ENCODE measurements at regions not wholly inside any gene's neighbourhood (a gene's known extent, or its start where the extent isn't known, plus 50 kb on each side); places are given as distances from the start of the nearest gene placed in this dataset.

- TF ChIP-seq ZNF132 (tag by site-specific recombination; IDR thresholded peaks at IDR 0.05; ENCODE audit: borderline replicate concordance) (no peak), ZNF394 (tag by site-specific recombination; IDR thresholded peaks at IDR 0.05; ENCODE audit: borderline replicate concordance) (no peak), HOXA7 (CRISPR knock-in tag; IDR thresholded peaks at IDR 0.05; ENCODE audit: borderline replicate concordance) (no peak), ZNF121 (tag by site-specific recombination; IDR thresholded peaks at IDR 0.05) (no peak)
Measured at GRCh38 chr15:99492275-99492674, 73.5 kb upstream of the MEF2A start (continued).

DNA sequence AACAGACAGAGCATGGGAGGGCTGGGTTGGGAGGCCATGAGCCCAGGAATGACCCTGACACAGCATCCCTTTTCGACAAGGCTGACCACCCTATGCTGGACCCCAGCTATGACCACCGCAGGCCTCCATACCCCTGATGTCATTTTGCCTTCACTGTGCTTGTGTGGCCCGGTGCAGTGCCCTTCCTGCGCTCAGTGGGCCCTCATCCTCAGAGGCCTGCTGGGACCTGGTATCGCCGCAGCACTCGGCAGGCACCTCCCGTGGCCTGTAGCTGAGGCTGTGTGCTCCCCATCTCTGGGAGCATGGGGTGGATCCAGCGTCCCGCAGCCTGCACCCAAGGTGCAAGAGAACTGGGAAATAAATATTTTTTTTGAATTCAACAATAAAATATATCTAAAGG, 73.1 kb upstream of the MEF2A start:
- no peaks in the 10 kb centered on the region for H3K4me1 ChIP-seq (ENCODE audit: control insufficient read depth, insufficient read depth, low read length)
- POLR2A ChIA-PET: no interaction called here
- TF ChIP-seq ZNF266 (tag by site-specific recombination; IDR thresholded peaks at IDR 0.05; ENCODE audit: low read depth): no peak
- TF ChIP-seq, protein P1, sequence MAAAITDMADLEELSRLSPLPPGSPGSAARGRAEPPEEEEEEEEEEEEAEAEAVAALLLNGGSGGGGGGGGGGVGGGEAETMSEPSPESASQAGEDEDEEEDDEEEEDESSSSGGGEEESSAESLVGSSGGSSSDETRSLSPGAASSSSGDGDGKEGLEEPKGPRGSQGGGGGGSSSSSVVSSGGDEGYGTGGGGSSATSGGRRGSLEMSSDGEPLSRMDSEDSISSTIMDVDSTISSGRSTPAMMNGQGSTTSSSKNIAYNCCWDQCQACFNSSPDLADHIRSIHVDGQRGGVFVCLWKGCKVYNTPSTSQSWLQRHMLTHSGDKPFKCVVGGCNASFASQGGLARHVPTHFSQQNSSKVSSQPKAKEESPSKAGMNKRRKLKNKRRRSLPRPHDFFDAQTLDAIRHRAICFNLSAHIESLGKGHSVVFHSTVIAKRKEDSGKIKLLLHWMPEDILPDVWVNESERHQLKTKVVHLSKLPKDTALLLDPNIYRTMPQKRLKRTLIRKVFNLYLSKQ (tag by site-specific recombination; IDR thresholded peaks at IDR 0.05; ENCODE audit: borderline replicate concordance): no peak
- TF ChIP-seq, protein P2, sequence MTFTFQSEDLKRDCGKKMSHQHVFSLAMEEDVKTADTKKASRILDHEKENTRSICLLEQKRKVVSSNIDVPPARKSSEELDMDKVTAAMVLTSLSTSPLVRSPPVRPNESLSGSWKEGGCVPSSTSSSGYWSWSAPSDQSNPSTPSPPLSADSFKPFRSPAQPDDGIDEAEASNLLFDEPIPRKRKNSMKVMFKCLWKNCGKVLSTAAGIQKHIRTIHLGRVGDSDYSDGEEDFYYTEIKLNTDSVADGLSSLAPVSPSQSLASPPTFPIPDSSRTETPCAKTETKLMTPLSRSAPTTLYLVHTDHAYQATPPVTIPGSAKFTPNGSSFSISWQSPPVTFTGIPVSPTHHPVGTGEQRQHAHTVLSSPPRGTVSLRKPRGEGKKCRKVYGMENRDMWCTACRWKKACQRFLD (tag by site-specific recombination; IDR thresholded peaks at IDR 0.05): no peak
- no peak for TF ChIP-seq ZNF239 (tag by site-specific recombination; IDR thresholded peaks at IDR 0.05)
- no peak for TF ChIP-seq ZNF621 (tag by site-specific recombination; IDR thresholded peaks at IDR 0.05)
- no peak for TF ChIP-seq ZNF184 (tag by site-specific recombination; IDR thresholded peaks at IDR 0.05)
- TF ChIP-seq ZNF311 (tag by site-specific recombination; IDR thresholded peaks at IDR 0.05; ENCODE audit: borderline replicate concordance): no peak
- TF ChIP-seq SP2 (tag by site-specific recombination; IDR thresholded peaks at IDR 0.05): no peak
- TF ChIP-seq, protein P3, sequence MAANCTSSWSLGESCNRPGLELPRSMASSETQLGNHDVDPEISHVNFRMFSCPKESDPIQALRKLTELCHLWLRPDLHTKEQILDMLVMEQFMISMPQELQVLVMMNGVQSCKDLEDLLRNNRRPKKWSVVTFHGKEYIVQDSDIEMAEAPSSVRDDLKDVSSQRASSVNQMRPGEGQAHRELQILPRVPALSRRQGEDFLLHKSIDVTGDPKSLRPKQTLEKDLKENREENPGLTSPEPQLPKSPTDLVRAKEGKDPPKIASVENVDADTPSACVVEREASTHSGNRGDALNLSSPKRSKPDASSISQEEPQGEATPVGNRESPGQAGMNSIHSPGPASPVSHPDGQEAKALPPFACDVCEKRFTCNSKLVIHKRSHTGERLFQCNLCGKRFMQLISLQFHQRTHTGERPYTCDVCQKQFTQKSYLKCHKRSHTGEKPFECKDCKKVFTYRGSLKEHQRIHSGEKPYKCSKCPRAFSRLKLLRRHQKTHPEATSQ (tag by site-specific recombination; IDR thresholded peaks at IDR 0.05): no peak
- TF ChIP-seq, protein P4, sequence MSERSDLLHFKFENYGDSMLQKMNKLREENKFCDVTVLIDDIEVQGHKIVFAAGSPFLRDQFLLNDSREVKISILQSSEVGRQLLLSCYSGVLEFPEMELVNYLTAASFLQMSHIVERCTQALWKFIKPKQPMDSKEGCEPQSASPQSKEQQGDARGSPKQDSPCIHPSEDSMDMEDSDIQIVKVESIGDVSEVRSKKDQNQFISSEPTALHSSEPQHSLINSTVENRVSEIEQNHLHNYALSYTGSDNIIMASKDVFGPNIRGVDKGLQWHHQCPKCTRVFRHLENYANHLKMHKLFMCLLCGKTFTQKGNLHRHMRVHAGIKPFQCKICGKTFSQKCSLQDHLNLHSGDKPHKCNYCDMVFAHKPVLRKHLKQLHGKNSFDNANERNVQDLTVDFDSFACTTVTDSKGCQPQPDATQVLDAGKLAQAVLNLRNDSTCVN (tag by site-specific recombination; optimal IDR thresholded peaks at IDR 0.05): no peak
- TF ChIP-seq ZNF140 (tag by site-specific recombination; IDR thresholded peaks at IDR 0.05): no peak
- TF ChIP-seq, protein P5, sequence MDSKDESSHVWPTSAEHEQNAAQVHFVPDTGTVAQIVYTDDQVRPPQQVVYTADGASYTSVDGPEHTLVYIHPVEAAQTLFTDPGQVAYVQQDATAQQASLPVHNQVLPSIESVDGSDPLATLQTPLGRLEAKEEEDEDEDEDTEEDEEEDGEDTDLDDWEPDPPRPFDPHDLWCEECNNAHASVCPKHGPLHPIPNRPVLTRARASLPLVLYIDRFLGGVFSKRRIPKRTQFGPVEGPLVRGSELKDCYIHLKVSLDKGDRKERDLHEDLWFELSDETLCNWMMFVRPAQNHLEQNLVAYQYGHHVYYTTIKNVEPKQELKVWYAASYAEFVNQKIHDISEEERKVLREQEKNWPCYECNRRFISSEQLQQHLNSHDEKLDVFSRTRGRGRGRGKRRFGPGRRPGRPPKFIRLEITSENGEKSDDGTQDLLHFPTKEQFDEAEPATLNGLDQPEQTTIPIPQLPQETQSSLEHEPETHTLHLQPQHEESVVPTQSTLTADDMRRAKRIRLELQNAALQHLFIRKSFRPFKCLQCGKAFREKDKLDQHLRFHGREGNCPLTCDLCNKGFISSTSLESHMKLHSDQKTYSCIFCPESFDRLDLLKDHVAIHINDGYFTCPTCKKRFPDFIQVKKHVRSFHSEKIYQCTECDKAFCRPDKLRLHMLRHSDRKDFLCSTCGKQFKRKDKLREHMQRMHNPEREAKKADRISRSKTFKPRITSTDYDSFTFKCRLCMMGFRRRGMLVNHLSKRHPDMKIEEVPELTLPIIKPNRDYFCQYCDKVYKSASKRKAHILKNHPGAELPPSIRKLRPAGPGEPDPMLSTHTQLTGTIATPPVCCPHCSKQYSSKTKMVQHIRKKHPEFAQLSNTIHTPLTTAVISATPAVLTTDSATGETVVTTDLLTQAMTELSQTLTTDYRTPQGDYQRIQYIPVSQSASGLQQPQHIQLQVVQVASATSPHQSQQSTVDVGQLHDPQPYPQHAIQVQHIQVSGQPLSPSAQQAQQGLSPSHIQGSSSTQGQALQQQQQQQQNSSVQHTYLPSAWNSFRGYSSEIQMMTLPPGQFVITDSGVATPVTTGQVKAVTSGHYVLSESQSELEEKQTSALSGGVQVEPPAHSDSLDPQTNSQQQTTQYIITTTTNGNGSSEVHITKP (tag by site-specific recombination; IDR thresholded peaks at IDR 0.05): no peak
- TF ChIP-seq ZNF629 (tag by site-specific recombination; IDR thresholded peaks at IDR 0.05): no peak
- no peak for TF ChIP-seq SALL2 (tag by site-specific recombination; IDR thresholded peaks at IDR 0.05; ENCODE audit: borderline replicate concordance)
- no peak for TF ChIP-seq ZFP3 (tag by site-specific recombination; IDR thresholded peaks at IDR 0.05; ENCODE audit: low read depth)
- TF ChIP-seq ZNF174 (tag by site-specific recombination; IDR thresholded peaks at IDR 0.05): no peak
- TF ChIP-seq ZNF37A (tag by site-specific recombination; IDR thresholded peaks at IDR 0.05): no peak
- no peak for TF ChIP-seq SCRT2 (tag by site-specific recombination; IDR thresholded peaks at IDR 0.05)
- no peak for TF ChIP-seq HOXC10 (CRISPR knock-in tag; IDR thresholded peaks at IDR 0.05)

More for the DNA sequence above, 73.1 kb upstream of the MEF2A start:
- CTCF ChIA-PET: no interaction called here
- Histone ChIP-seq H3K27ac (ENCODE audit: extremely low read depth, low read depth, low read length) (no peak overlapping the region), H3K9me3 (ENCODE audit: control insufficient read depth, insufficient read depth, low read depth, low read length) (no peaks in the 10 kb centered on the region), H3K4me3 (ENCODE audit: low read depth, low read length) (no peak overlapping the region), H3K36me3 (ENCODE audit: control insufficient read depth in 2 of 2, insufficient read depth in 1 of 2, low read length in 2 of 2) (no peaks in the 10 kb centered on the region)

Data from HEK293 (cell line).